GM21515 (cell line): ENCODE measurements at regions not wholly inside any gene's neighbourhood (a gene's known extent, or its start where the extent isn't known, plus 50 kb on each side); places are given as distances from the start of the nearest gene placed in this dataset.

Experiments used
- ATAC-seq: cut with Tn5 transposase; IDR thresholded peaks from one replicate; pipeline ENCODE4 v1.9.1; 2021; ENCODE audit not compliant: unreplicated experiment

DNA sequence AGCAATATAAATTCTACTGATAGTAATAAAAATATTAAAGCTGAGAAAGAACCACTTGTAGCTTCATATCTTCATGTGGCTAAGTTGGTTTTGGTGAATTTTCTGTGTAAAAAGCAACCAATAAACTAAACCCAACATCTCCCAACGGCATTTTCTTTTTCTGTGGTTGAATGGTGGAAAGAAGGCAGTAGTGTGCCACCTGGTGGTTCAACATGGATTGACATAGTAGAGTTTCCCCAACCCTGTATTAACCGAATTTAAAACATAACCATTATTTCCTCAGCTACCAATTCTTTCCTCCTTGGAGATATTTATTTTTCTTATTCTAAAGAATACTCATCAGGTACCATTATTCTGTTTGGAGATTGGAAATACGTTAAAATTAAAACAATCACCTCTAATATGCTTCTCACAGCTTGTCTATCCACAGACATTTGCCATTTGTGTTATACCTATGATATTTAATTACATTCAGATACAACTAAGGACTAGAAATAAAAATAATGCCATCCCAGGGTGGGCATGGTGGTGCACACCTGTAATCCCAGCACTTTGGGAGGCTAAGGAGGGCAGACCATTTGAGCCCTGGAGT is 117.1 kb upstream of the EEF1E1 start:
- ATAC-seq: peak; percentile 83

- no peak for ATAC-seq
These were observed 116.5 kb upstream of the EEF1E1 start for GRCh38 chr6:8218861-8219260.

- no peak for ATAC-seq
These were observed 113.3 kb upstream of the EEF1E1 start for GRCh38 chr6:8215631-8216030.

- ATAC-seq: no peak
These were observed 111.6 kb upstream of the EEF1E1 start for GRCh38 chr6:8213995-8214394.

GRCh38 chr6:8212720-8213434 is 110.5 kb upstream of the EEF1E1 start:
- no peak for ATAC-seq

GRCh38 chr6:8207869-8208191 is 105.5 kb upstream of the EEF1E1 start:
- no peak for ATAC-seq

- no peak for ATAC-seq
These were observed 105.0 kb upstream of the EEF1E1 start for GRCh38 chr6:8207191-8207868.

DNA sequence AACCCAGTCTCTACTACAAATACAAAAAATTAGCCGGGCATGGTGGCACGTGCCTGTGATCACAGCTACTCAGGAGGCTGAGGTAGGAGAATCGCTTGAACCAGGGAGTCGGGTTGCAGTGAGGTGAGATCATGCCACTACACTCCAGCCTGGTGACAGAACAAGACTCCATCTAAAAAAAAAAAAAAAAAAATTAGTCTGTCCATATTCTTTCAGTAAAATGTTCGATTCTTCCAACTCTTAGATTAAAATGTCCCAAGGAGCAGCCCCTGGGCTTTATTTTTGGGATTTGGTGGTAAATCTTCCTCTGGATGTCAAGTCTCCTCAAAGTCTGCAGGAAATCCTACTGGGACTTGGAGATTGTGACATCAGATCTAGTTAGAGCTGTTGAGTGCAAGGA is 101.0 kb upstream of the EEF1E1 start:
- no peak for ATAC-seq

DNA sequence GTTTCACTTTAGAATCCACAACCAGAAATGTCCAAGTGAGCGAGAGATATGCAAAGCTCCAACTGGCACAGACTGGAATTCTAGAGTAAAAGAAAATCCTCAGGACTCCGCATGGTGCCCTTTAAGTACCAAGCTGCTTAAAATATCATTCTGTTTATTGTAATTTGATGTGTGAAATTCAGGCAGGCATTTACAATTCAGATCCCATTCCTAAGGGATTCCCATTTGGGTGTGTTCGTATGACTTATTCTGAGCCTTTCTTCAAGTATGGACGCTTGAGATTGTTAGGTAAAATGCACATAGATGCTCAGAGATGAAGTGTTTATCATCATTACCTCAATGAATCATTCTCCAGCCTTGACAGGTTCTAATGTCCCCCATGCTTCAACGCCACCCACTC is 99.3 kb upstream of the EEF1E1 start:
- ATAC-seq: no peak

DNA sequence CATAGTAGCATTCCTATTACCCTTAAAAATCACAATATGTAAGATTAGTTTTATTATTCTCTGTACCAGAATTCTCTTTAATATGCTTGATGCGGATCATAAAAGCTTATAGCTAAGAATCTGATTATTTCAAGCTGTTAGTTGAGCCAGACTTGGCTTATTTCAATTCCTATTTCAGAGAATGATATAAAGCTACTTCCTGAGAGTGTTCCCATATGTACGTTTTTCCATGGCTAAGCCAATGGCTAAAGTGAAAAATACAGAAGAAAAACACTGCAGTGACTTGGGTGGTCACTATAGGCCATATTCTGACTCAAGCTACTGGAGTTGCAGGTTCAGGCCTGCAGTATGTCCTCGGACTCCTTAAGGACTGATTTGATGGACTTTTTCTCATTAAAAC is 97.9 kb upstream of the EEF1E1 start:
- no peak for ATAC-seq

GRCh38 chr6:8195714-8196102 is 93.4 kb upstream of the EEF1E1 start:
- no peak for ATAC-seq

DNA sequence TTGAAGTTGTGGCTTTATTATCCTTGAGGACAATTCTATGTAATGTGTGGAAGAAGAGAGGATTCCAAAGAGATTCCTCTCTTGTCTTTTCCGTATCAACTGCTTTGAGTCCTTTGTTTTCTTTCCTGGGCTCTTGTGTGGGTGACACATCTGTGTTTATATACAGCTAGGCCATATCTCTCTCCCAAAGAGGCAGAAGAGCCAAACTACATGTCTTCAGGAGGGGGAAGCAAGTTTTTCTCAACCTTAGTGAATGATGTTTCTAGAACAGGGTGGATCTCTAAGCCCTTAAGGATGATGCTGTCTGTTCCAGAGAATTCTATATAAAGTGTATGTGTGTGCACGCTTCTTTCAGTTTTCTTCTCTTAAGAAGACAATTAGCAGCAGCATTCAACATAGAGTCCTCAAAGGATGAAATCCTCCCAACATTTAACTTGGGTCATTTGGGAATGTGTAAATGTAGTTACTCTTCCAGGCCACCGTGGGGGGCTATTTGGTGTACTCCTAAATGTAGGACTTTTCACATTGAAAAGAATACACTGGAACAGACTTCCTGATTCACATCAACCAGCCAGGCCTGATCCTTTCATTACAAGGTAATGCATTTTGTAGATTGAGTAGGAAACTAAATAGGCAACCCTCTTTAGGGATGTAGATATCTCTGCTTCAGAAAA is 92.8 kb upstream of the EEF1E1 start:
- no peak for ATAC-seq

- no peak for ATAC-seq
These were observed 92.1 kb upstream of the EEF1E1 start for GRCh38 chr6:8194490-8194889.

DNA sequence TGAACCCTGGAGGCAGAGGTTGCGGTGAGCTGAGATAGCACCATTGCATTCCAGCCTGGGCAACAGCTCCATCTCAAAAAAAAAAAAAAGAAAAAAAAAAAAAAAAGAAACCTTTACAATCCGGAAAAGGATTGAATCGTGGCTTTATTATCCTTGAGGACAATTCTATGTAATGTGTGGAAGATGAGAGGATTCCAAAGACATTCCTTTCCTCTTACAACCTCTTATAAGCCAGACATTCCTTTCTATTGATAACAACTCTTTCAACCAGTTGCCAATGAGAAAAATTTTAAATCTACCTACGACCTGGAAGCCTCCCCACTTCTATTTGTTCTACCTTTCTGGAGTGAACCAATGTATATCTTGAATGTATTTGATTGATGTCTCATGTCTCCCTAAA is 91.2 kb upstream of the EEF1E1 start:
- no peak for ATAC-seq

DNA sequence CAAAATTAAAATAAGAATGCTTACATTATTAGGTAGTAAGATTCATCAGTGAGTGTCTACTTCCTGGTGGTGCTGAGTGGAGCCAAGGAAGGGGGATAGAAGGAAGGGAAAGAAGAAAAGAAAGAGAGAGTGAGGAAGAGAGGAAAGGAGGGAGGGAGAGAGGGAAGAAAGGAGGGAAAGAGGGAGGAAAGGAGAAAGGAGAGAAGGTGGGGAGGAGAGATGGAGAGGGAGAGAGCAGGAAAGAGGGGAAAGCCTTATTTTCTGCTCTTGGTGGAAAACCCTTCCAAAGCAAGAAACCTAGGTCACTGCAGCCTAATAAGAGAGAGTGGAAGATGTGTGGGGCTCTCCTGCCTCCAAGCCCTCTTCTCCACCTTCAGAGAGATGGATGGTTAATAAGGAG is 90.2 kb upstream of the EEF1E1 start:
- no peak for ATAC-seq

- ATAC-seq: no peak
These were observed 89.7 kb upstream of the EEF1E1 start for GRCh38 chr6:8192067-8192466.

DNA sequence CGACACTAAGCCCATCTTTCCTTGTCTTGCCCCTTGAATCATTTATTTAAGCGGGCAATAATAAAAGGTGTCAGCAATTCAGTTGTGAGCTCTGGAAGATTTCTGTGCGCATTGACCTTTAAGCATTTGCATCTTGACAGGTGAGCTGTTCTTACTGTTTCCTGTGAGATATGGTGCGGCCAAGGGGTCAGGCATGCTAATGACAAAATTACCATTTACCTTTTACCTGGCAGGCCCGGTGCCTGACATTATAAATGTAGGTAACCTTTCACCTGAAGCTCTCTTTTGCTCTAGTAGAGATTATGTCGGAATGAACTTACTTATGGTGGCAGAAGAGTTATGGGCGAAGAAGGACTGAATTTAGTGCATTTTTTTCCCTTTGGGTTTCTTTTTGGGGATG is 89.3 kb upstream of the EEF1E1 start:
- ATAC-seq: no peak

DNA sequence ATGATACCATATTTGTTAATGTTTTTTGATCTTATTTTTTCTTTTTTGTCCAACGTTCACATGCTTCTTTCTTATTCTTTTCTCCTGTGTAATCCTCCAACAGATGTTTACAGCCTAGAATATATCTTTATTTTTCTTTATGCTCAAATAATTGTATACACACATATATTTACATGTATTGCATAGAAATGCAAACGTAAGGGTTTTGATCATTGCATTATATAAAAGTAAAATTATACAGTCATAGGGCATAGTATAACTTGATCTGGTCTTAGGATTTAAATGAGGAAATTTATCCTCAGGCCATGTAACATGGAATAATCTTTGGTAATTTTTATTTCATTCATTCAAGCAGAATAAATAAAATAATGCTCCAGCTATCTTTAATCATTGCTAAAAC is 84.9 kb upstream of the EEF1E1 start:
- ATAC-seq: no peak

DNA sequence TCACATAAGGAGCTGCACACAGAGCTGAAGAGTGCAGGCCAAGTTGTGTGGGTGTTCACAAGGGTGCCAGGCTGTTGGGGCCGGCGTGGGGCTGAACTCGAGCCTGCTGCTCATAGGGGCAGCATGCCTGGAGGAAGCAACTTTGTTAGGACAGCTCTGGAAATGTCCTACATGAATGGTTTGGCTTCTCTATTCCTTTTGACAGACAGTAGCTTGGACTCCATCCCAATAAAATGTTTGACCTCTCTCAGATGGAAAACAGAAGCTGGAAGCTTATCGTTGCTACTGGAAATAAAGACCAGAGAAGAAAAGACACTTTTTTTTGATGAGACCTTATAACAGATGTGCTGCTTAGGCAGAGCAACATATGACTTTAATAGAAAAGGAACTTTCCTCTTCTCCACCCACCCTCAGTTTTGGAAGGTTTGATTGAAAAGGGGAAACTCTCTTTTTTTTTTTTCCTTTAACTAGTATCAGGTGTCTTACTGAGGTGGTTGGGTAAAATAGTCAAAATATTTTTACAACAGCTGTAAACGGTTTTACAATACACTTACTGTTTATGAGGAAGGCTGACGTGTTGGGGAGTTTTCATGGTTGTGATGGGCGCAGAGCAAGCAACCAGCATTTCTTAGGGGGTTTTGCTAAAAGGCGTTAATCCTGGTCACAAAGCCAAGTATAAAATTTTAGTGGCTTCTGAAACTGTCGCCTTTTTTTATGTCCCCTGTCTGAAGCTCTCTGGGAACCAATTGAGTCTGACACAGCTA is 80.7 kb upstream of the EEF1E1 start:
- no peak for ATAC-seq

GRCh38 chr6:8181951-8182845 is 79.8 kb upstream of the EEF1E1 start:
- ATAC-seq: no peak
